ENCODE measurements at regions not wholly inside any gene's neighbourhood (a gene's known extent, or its start where the extent isn't known, plus 50 kb on each side); places are given as distances from the start of the nearest gene placed in this dataset.

- TF ChIP-seq EZH2 (IDR thresholded peaks at IDR 0.05; ENCODE audit: insufficient read depth, poor library complexity, severe bottlenecking): no peak
- TF ChIP-seq EZH2phosphoT487 (IDR thresholded peaks at IDR 0.05; ENCODE audit: insufficient read depth, low read depth): no peak
Observed at GRCh38 chr5:33319841-33320240, 120.9 kb upstream of the TARS1 start.
